Endodermal cell (in vitro differentiated cells): ENCODE measurements at regions not wholly inside any gene's neighbourhood (a gene's known extent, or its start where the extent isn't known, plus 50 kb on each side); places are given as distances from the start of the nearest gene placed in this dataset.

Experiments
- DNase-seq: peaks from one replicate; pipeline ENCODE4 v3.0.0-alpha.2; 2017
- H3K27ac ChIP-seq: 2 replicates; pipeline ENCODE4 v1.5.1; 2013; ENCODE audit warnings: mild to moderate bottlenecking, low read depth, low read length, moderate library complexity
- H3K27me3 ChIP-seq: 2 replicates; pipeline ENCODE4 v1.6.1; 2013; ENCODE audit warnings: mild to moderate bottlenecking, low read length, moderate library complexity; ENCODE audit not compliant: insufficient read depth, control insufficient read depth, poor library complexity, severe bottlenecking
- H3K36me3 ChIP-seq: 2 replicates; pipeline ENCODE4 v1.7.0; 2013; ENCODE audit warnings: mild to moderate bottlenecking, low read length, moderate library complexity; ENCODE audit not compliant: control insufficient read depth, insufficient read depth
- H3K4me1 ChIP-seq: one replicate; pipeline ENCODE4 v1.7.0; 2013; ENCODE audit warnings: low read length; ENCODE audit not compliant: control insufficient read depth, insufficient read depth
- H3K4me3 ChIP-seq: 2 replicates; pipeline ENCODE4 v1.5.1; 2013; ENCODE audit warnings: mild to moderate bottlenecking, low read length, moderate library complexity
- H3K9ac ChIP-seq: 2 replicates; pipeline ENCODE4 v1.6.1; 2013; ENCODE audit warnings: mild to moderate bottlenecking, low read length, moderate library complexity; ENCODE audit not compliant: poor library complexity, severe bottlenecking; ENCODE audit errors: extremely low read depth
- H3K9me3 ChIP-seq: 2 replicates; pipeline ENCODE4 v1.6.1; 2013; ENCODE audit warnings: mild to moderate bottlenecking, low read length, moderate library complexity; ENCODE audit not compliant: control insufficient read depth
- H3K27ac Mint-ChIP-seq: 2 replicates; pipeline ENCODE4 v1.8.0; 2020; ENCODE audit warnings: mixed read lengths
- H3K27me3 Mint-ChIP-seq: 2 replicates; pipeline ENCODE4 v1.8.0; 2021; ENCODE audit warnings: mild to moderate bottlenecking, mixed read lengths; ENCODE audit not compliant: insufficient read depth
- H3K36me3 Mint-ChIP-seq: 2 replicates; pipeline ENCODE4 v1.8.0; 2020; ENCODE audit warnings: low read depth, mixed read lengths
- H3K4me1 Mint-ChIP-seq: 2 replicates; pipeline ENCODE4 v1.8.0; 2020; ENCODE audit warnings: mixed read lengths
- H3K4me3 Mint-ChIP-seq: 2 replicates; pipeline ENCODE4 v1.8.0; 2020; ENCODE audit warnings: mild to moderate bottlenecking, moderate library complexity, mixed read lengths
- H3K9me3 Mint-ChIP-seq: 2 replicates; pipeline ENCODE4 v1.8.0; 2020; ENCODE audit warnings: mild to moderate bottlenecking, mixed read lengths
- WGBS, 2 experiments: methylation state at CpG; one replicate each; pipeline versions ENCODE4 v1.1.5 to v1.1.7; 2013; ENCODE audit warnings: missing lambda C conversion rate in 2 of 2, mixed read lengths in 1 of 2; ENCODE audit not compliant: insufficient coverage in 1 of 2, insufficient read length in 1 of 2; 5-methylcytosine and 5-hydroxymethylcytosine counted together
- TF ChIP-seq, protein P1 (sequence below): fragments of 200-600 bp; sonication (generic); conservative IDR thresholded peaks from 2 replicates; pipeline ENCODE4 v1.5.0; 2021; ENCODE audit warnings: antibody characterized with exemption, mild to moderate bottlenecking

- H3K9me3 Mint-ChIP-seq, result peaks cover 2% of the 10 kb centered on the region
- Histone ChIP-seq H3K36me3 (no peaks in the 10 kb centered on the region), H3K4me1 (no peaks in the 10 kb centered on the region), H3K9ac (no peak overlapping the region), H3K27me3 (no peaks in the 10 kb centered on the region), H3K27ac (no peak overlapping the region), H3K9me3 (no peaks in the 10 kb centered on the region), H3K4me3 (no peak overlapping the region)
- WGBS, 2 experiments, result 86 to 92% methylated on average over 2 to 6 of the region's 6 CpGs
- no peaks in the 10 kb centered on the region for H3K27me3 Mint-ChIP-seq
- no peaks in the 10 kb centered on the region for H3K36me3 Mint-ChIP-seq
- no peak for DNase-seq
- TF ChIP-seq, protein P1, sequence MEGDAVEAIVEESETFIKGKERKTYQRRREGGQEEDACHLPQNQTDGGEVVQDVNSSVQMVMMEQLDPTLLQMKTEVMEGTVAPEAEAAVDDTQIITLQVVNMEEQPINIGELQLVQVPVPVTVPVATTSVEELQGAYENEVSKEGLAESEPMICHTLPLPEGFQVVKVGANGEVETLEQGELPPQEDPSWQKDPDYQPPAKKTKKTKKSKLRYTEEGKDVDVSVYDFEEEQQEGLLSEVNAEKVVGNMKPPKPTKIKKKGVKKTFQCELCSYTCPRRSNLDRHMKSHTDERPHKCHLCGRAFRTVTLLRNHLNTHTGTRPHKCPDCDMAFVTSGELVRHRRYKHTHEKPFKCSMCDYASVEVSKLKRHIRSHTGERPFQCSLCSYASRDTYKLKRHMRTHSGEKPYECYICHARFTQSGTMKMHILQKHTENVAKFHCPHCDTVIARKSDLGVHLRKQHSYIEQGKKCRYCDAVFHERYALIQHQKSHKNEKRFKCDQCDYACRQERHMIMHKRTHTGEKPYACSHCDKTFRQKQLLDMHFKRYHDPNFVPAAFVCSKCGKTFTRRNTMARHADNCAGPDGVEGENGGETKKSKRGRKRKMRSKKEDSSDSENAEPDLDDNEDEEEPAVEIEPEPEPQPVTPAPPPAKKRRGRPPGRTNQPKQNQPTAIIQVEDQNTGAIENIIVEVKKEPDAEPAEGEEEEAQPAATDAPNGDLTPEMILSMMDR, result no peak
- no peak overlapping the region for H3K4me3 Mint-ChIP-seq
- H3K27ac Mint-ChIP-seq, result no peak overlapping the region
- peaks cover 4% of the 10 kb centered on the region for H3K4me1 Mint-ChIP-seq
Measured at GRCh38 chr12:102567031-102567985, 86.9 kb upstream of the IGF1 start.

DNA sequence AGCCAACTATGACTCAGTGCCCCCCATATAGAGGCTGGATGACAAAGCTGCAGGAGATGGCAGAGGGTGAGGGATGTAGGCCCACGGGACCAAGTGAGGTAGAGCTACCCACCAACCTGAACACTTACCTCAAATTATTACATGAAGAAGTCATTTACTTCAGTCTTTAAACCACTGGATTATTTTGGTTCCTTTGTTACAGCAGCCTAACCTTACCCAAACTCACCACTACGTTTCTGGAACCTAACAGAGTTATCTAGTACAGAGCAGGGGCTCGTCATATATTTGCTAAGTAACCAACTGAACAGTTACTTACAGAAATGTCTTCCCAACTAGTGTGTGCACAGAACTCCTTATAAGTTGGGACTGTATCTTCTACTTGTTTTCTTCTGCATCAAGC lies 85.2 kb upstream of the IGF1 start:
- no peaks in the 10 kb centered on the region for H3K27me3 ChIP-seq
- no peak overlapping the region for H3K9ac ChIP-seq
- Mint-ChIP-seq H3K9me3 (peaks cover 2% of the 10 kb centered on the region), H3K4me1 (peaks cover 4% of the 10 kb centered on the region), H3K27ac (no peak overlapping the region), H3K4me3 (no peak overlapping the region), H3K36me3 (no peaks in the 10 kb centered on the region), H3K27me3 (no peaks in the 10 kb centered on the region)
- H3K4me3 ChIP-seq, result no peak overlapping the region
- no peak for DNase-seq
- H3K9me3 ChIP-seq, result no peaks in the 10 kb centered on the region
- no peak overlapping the region for H3K27ac ChIP-seq
- no peaks in the 10 kb centered on the region for H3K36me3 ChIP-seq
- TF ChIP-seq, protein P1, result no peak
- no peaks in the 10 kb centered on the region for H3K4me1 ChIP-seq
- WGBS, 2 experiments, result 90 to 96% methylated on average over 2 to 3 of the region's 3 CpGs

DNA sequence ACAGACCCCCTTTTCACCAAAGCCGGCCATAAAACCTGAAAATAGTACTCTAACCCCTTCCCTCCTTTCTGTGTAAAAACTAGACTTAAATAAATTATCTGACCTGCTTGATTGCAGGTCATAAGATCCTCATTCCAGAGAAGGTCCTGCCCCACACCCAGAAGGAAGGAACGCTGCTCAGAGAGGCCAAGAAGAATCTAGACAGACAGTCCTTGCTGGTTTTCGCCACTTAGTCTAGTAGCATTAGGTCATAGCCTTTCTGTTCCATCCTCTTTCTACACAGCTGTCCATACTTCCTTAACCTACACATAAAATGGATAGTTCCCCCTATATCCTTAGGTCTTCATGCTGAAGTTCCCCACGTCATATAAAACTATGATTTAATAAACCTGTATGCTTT lies 83.7 kb upstream of the IGF1 start:
- Histone ChIP-seq H3K9me3 (no peaks in the 10 kb centered on the region), H3K4me3 (no peak overlapping the region), H3K27ac (no peak overlapping the region), H3K4me1 (no peaks in the 10 kb centered on the region), H3K9ac (no peak overlapping the region), H3K27me3 (no peaks in the 10 kb centered on the region), H3K36me3 (no peaks in the 10 kb centered on the region)
- TF ChIP-seq, protein P1, result no peak
- WGBS, 2 experiments, result 94 to 100% methylated on average over 1 to 4 of the region's 4 CpGs
- no peaks in the 10 kb centered on the region for H3K36me3 Mint-ChIP-seq
- peaks cover 4% of the 10 kb centered on the region for H3K4me1 Mint-ChIP-seq
- no peak overlapping the region for H3K27ac Mint-ChIP-seq
- no peak overlapping the region for H3K4me3 Mint-ChIP-seq
- H3K27me3 Mint-ChIP-seq, result no peaks in the 10 kb centered on the region
- peaks cover 2% of the 10 kb centered on the region for H3K9me3 Mint-ChIP-seq
- DNase-seq, result no peak
